ENCODE measurements at regions not wholly inside any gene's neighbourhood (a gene's known extent, or its start where the extent isn't known, plus 50 kb on each side); places are given as distances from the start of the nearest gene placed in this dataset.

DNA sequence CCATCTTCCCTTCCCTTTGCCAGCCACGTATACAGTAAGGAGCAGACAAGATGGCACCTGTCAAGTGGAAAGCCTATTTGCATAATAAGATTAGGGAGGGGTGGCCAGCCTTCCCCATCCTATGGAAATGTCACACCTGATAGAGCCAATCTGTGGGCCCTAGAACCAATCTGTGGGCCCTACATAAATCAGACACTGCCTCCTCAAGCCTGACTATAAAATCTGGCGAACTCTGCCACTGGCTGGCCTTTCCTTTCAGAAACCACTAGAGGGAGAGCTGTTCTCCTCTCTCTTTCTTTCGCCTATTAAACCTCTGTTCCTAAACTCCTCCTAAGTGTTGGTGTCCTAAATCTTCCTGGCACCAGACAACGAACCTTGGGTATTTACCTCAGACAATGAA lies 231.5 kb upstream of the KLHL1 start:
- TF ChIP-seq, protein P1, sequence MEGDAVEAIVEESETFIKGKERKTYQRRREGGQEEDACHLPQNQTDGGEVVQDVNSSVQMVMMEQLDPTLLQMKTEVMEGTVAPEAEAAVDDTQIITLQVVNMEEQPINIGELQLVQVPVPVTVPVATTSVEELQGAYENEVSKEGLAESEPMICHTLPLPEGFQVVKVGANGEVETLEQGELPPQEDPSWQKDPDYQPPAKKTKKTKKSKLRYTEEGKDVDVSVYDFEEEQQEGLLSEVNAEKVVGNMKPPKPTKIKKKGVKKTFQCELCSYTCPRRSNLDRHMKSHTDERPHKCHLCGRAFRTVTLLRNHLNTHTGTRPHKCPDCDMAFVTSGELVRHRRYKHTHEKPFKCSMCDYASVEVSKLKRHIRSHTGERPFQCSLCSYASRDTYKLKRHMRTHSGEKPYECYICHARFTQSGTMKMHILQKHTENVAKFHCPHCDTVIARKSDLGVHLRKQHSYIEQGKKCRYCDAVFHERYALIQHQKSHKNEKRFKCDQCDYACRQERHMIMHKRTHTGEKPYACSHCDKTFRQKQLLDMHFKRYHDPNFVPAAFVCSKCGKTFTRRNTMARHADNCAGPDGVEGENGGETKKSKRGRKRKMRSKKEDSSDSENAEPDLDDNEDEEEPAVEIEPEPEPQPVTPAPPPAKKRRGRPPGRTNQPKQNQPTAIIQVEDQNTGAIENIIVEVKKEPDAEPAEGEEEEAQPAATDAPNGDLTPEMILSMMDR (conservative IDR thresholded peaks at IDR 0.05; ENCODE audit: low read length): peak; percentile 74
- no peak for TF ChIP-seq EZH2phosphoT487 (IDR thresholded peaks at IDR 0.05; ENCODE audit: borderline replicate concordance)
- no peaks in the 10 kb centered on the region for H3K36me3 ChIP-seq (ENCODE audit: insufficient read depth, low read length)
- no peak overlapping the region for H2AFZ ChIP-seq (ENCODE audit: low read length)
- no peaks in the 10 kb centered on the region for H3K27me3 ChIP-seq (ENCODE audit: insufficient read depth, low read length, poor library complexity, severe bottlenecking)
- H3F3A ChIP-seq (ENCODE audit: low read depth): no peaks in the 10 kb centered on the region
- no peaks in the 10 kb centered on the region for H3K9me2 ChIP-seq (replicated peaks; ENCODE audit: low read depth, low read length)
- H4K20me1 ChIP-seq (ENCODE audit: insufficient read depth, low read length, poor library complexity, severe bottlenecking): no peaks in the 10 kb centered on the region
- no peaks in the 10 kb centered on the region for H3K79me2 ChIP-seq (ENCODE audit: insufficient read depth, low read length)
- no peaks in the 10 kb centered on the region for H3K4me1 ChIP-seq (ENCODE audit: insufficient read depth, low read length, poor library complexity, severe bottlenecking)
- no peak overlapping the region for H3K9ac ChIP-seq (ENCODE audit: low read depth, low read length, poor library complexity, severe bottlenecking)
- H3K9me3 ChIP-seq (ENCODE audit: insufficient read depth, low read depth, low read length): no peaks in the 10 kb centered on the region
- H3K4me2 ChIP-seq (ENCODE audit: low read depth, low read length, poor library complexity, severe bottlenecking): no peak overlapping the region
- no peak overlapping the region for H3K4me3 ChIP-seq (ENCODE audit: low read length, poor library complexity, severe bottlenecking)

DNA sequence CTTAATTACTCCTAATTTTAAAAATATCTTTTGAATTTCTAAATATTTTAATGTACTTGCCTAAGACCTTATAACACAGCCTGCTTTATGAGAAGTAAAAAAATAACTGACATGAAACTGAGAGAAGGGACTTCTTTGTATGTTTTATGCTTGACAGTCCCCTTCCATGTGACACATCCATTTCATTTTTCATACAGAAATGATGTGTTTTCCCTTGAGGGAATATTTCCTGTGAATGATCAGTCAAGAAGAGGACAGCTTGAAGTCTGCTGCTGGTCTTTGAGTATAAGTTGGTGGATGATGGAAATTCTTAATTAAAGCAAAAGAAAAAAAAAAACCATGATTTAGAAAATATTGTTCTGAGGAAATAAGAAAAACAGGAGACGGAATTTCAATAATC lies 230.4 kb upstream of the KLHL1 start:
- H3K79me2 ChIP-seq (ENCODE audit: insufficient read depth, low read length): no peaks in the 10 kb centered on the region
- H3K4me2 ChIP-seq (ENCODE audit: low read depth, low read length, poor library complexity, severe bottlenecking): no peak overlapping the region
- no peak overlapping the region for H2AFZ ChIP-seq (ENCODE audit: low read length)
- no peaks in the 10 kb centered on the region for H3K27me3 ChIP-seq (ENCODE audit: insufficient read depth, low read length, poor library complexity, severe bottlenecking)
- no peaks in the 10 kb centered on the region for H3K9me3 ChIP-seq (ENCODE audit: insufficient read depth, low read depth, low read length)
- H3K9ac ChIP-seq (ENCODE audit: low read depth, low read length, poor library complexity, severe bottlenecking): no peak overlapping the region
- no peaks in the 10 kb centered on the region for H3K36me3 ChIP-seq (ENCODE audit: insufficient read depth, low read length)
- H4K20me1 ChIP-seq (ENCODE audit: insufficient read depth, low read length, poor library complexity, severe bottlenecking): no peaks in the 10 kb centered on the region
- no peaks in the 10 kb centered on the region for H3F3A ChIP-seq (ENCODE audit: low read depth)
- H3K4me1 ChIP-seq (ENCODE audit: insufficient read depth, low read length, poor library complexity, severe bottlenecking): no peaks in the 10 kb centered on the region
- no peaks in the 10 kb centered on the region for H3K9me2 ChIP-seq (replicated peaks; ENCODE audit: low read depth, low read length)
- no peak for TF ChIP-seq EZH2phosphoT487 (IDR thresholded peaks at IDR 0.05; ENCODE audit: borderline replicate concordance)
- TF ChIP-seq, protein P1 (conservative IDR thresholded peaks at IDR 0.05; ENCODE audit: low read length): no peak
- H3K4me3 ChIP-seq (ENCODE audit: low read length, poor library complexity, severe bottlenecking): no peak overlapping the region

DNA sequence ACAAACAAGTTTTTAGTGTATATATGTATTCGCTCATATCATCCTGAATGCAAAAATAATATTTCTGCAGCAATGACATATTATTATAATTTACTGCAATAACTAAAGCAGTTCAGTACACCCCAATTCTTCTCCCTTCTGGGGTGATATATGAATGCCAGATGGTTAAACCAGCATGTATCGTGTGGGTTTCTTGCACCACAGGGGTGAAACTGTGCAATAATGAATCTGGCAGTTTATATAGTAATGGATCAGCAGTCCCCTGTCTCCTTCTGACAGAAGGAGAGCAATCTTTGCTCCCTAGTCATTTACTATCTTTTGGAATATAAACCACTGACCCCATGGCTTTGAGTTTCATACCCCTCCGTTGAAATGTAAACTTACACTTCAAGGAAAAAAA lies 228.6 kb upstream of the KLHL1 start:
- Histone ChIP-seq H3K36me3 (ENCODE audit: insufficient read depth, low read length) (no peaks in the 10 kb centered on the region), H3K4me3 (ENCODE audit: low read length, poor library complexity, severe bottlenecking) (no peak overlapping the region), H3K9me3 (ENCODE audit: insufficient read depth, low read depth, low read length) (no peaks in the 10 kb centered on the region), H3K4me2 (ENCODE audit: low read depth, low read length, poor library complexity, severe bottlenecking) (no peak overlapping the region), H3K9ac (ENCODE audit: low read depth, low read length, poor library complexity, severe bottlenecking) (no peak overlapping the region), H4K20me1 (ENCODE audit: insufficient read depth, low read length, poor library complexity, severe bottlenecking) (no peaks in the 10 kb centered on the region), H3K79me2 (ENCODE audit: insufficient read depth, low read length) (no peaks in the 10 kb centered on the region), H3K27me3 (ENCODE audit: insufficient read depth, low read length, poor library complexity, severe bottlenecking) (no peaks in the 10 kb centered on the region), H3K4me1 (ENCODE audit: insufficient read depth, low read length, poor library complexity, severe bottlenecking) (no peaks in the 10 kb centered on the region), H3K9me2 (replicated peaks; ENCODE audit: low read depth, low read length) (no peaks in the 10 kb centered on the region), H3F3A (ENCODE audit: low read depth) (no peaks in the 10 kb centered on the region), H2AFZ (ENCODE audit: low read length) (no peak overlapping the region)
- TF ChIP-seq, protein P1 (conservative IDR thresholded peaks at IDR 0.05; ENCODE audit: low read length): no peak
- no peak for TF ChIP-seq EZH2phosphoT487 (IDR thresholded peaks at IDR 0.05; ENCODE audit: borderline replicate concordance)

Measured in Loucy (cell line).